GM21515 (cell line): ENCODE measurements at regions not wholly inside any gene's neighbourhood (a gene's known extent, or its start where the extent isn't known, plus 50 kb on each side); places are given as distances from the start of the nearest gene placed in this dataset.

Source experiments
- ATAC-seq: cut with Tn5 transposase; IDR thresholded peaks from one replicate; pipeline ENCODE4 v1.9.1; 2021; ENCODE audit not compliant: unreplicated experiment

DNA sequence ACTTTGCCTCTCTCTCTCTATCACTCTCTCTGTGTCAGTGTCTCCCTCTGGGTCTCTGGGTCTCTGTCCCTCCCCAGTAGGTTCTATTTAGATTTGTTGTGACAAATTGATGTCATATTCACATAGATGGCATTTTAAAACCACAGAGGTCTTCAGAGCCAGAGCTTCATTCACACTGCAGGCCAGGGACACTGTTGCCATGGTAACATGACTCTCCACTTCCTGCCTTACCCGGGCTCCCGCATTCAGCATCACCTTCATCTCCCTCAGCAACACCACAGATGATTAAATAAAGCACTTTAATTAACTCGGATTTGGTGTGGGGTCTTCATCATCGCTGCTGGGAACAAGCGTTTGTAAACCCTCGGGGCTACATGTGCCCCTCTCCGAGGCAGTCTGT, 132.6 kb downstream of the ETS2 start:
- ATAC-seq, result no peak

DNA sequence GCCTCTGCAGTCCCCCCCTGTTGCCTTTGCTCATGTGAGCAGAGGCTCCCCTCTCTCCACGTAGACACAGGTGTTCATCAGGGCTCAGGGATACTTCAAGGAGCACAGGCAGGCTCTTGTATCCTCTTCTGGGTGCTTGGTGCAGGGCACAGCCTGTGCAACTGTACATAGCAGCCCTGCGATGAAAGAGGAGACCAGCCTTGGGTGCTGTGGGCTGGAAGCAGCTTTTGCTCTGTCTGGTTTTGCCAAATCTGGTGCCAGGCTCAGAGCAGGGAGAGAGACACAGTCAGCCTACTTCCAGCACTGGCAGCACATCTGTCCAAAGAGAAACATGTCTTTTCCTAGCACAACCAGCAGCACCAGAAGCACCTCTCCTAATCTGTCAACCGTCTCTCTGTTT, 132.1 kb downstream of the ETS2 start:
- ATAC-seq, result no peak

DNA sequence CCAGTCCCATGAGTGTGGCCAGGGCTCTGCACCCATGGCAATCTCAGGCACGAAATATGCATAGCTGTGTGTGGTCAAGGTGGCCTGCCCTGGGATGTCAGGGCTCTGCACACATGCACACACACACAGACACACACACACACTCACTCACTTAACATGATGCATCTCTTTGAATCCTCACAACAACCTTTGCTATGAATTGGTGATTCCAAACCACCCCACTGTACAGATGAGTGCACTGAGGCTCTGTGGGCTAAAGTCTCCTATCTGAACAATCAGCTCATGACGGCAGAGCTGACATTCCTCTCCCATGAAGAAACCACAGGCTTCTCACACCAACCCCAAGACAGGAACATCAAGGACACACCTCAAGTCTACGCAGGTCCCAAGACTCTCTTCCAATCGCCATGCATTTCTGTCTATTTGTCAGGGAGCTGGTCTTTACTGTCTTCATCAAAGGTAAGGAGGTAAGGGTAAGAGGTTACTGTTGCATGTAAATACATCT, 131.6 kb downstream of the ETS2 start:
- ATAC-seq, result no peak

DNA sequence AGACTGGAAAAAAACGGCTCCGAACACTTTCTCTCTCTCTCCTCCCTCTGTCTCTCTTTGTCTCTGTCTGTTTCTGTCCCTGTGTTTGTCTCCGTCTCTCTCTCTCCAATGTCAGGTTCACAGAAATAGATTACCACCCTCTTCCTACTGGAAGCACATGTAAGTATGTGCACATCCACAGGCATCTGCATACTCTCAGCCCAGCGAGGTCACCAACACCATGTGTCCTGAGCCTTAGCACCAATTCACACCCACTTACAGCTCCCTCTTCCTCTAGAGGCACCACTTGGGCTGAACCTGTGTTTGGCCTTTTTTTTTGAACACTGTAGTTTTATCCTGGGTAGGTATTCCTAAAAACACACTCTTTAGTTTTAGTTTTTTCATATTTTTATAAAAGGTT, 130.5 kb downstream of the ETS2 start:
- ATAC-seq, result no peak

DNA sequence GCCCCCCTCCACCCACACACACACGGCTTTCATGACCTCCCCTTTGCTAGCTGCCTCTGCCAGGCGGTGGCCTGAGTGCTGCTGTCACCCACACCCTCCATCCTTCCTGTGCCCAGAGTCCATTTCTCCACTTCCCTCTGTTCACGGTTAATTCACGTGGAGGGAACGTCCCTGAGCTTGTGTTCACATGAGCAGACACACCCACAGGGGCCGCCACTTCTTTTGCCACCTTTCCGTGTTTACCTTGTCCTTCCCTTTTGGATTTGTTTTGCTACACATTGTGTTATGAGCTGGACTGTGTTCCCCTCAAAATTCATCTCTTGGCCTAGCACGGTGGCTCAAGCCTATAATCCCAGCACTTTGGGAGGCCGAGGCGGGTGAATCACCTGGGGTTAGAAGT, 128.0 kb downstream of the ETS2 start:
- ATAC-seq, result no peak

DNA sequence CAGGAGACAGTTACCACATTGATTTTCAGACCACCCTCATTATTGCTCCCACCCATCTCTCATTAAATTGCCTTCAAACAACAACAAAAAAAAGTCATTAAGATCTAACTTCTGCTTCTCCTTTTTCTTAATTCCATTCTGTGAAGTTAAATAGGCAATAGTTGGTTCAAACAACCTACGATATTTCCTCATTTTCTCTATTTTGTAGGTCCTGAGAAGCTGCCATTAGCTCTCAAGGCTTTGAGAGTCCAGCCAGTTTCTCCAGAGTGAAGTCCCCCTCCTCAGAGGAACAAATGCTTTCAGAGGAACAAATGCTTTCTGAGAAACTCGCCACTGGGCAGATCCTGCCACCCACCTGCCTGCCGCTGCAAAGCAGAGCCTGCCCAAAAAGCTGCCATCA, 125.6 kb downstream of the ETS2 start:
- no peak for ATAC-seq

DNA sequence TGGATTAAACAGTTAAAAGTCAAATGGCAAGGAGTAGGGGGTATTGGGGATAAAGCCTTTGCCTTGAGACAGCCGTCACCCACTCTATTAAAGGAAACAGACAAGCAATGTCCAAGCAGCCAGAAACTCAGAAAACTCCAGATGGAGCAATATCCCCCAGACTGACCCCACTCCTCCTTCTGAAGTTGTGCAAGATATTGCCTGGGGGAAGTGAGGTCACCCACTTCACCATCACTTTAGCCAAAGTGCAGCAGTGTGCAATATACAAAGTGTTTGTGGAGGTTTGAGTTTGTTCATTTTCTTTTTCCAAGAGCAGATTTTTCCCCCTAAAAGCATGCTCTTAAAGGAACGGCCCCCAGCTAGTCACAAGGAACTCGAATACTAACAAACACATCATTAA, 125.1 kb downstream of the ETS2 start:
- ATAC-seq, result no peak

DNA sequence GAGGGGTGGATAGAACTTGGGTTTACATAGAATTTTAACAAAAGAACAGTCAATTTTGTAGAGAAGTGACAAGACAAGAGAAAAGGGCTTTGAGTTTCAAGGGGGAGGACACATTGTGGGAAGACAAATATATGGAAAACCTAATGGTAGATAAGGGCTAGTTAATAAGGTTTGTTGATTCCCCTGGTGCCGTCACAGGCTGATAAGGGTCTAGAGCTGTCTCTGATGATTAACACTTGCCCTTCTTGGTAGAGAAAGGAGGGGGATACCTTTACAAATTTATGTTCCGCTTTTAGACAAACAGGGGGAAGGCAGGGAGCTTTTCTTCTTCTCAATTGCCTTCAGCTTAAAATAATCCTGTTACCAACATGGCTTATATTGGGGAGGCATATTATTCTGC, 124.3 kb downstream of the ETS2 start:
- ATAC-seq, result no peak

DNA sequence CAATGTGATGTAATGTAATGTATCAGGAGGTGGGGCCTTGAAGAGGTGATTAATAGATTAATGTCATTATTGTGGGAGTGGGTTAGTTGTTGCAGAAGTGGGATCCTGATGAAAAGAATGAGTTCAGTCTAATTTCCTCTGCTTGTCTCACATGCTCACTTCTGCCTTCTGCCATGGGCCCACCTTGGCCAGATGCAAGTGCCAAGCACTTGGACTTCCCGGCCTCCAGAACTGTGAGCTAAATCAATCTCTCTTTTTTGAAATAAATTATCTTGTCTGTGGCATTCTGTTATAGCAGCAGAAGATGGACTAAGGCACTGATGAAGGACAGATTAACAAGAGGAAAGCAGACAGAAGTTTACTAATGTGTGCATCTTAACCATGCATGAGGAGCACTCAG, 123.9 kb downstream of the ETS2 start:
- no peak for ATAC-seq

DNA sequence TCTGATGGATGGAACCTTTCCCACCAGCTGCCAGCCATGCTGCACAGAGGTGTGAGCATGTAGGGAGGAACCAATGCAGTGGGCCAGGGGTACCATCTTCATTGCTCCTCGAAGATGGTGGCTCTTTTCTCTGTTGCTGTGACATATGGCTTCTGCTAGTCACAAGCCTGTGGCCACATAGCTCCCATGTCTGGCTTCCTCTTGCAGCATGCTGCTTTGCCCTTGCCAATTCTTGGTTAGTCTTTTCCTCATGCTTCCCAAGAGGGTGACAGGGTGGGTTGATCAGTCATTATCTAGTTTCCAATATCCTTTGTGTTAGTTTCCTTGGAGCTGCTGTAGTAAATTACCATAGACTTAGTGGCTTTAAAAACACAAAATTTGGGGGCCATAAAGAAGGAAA, 123.4 kb downstream of the ETS2 start:
- ATAC-seq, result no peak

DNA sequence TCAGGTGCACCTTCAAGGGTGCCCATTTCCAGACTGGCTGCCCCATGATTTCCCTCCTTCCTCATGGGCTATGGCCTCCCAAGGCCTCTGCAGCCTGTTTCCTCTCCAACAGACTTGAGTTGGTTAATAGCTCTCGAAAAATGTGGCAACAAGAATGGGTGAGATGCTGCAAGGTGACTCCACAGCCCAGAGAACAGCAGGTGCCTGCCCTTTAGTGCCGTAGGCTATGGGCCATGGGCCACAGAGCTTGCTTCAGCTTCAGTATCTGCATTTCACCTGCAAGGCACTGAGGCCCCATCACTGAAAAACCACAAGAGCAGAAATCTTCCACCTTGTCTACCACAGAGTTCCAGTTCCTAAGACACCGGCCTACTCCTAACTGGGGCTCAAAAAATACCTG, 122.0 kb downstream of the ETS2 start:
- ATAC-seq, result no peak

DNA sequence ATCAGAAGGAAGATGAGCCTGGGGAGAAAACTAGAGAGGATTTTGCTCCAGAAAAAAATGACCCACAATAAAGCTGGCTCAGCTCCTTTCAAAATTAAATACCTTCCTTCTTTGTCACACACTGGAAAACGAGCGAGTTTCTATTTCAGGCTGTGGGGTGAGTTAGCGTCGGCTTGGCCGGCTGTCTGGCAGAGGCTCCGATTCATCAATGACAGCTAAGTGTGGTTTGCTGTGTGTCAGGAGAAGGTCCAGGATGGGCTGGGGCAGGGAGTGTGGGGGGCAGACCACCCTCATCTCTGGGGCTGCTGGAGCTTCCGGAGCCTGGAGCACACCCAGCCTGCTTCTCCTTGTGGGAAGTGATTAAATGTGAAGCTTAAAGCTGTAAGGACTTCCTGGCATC, 120.2 kb downstream of the ETS2 start:
- no peak for ATAC-seq

DNA sequence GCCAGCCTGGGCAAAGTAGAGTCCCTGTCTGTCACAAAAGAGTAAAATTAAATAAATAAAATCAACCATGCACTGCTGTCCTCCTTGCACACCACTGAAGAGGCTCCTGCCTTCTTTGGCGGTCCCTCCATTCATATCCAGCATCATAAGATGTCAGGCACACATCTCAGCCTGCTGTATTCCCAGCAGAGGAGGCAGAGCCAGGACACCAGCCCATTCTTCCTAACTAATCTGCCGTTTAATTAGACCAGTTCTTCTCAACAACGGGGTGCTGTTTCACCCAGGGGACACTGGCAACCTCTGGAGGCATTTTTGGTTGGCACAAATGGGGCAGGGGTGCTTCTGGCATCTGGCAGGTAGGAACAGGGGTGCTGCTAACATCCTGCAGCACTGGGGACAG, 119.7 kb downstream of the ETS2 start:
- no peak for ATAC-seq

DNA sequence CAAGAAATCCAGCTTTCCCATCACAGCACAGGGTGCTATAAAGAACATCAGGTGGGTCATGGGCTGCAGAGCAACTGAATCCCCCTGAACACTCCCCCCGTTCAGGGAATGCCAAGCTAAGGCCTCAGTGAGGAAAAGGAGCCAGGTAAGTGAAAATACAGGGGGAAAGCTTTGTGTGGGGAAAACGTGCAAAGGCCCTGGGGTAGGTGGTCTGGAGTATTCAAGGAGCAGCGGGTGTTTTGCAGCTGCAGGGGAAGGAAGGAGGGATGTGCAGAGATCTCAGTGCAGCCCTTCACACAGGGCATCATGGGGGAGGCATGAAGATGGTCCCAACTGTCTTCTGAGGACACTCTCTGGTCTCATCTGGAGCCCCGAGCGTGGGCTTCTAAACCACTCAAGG, 119.2 kb downstream of the ETS2 start:
- no peak for ATAC-seq

DNA sequence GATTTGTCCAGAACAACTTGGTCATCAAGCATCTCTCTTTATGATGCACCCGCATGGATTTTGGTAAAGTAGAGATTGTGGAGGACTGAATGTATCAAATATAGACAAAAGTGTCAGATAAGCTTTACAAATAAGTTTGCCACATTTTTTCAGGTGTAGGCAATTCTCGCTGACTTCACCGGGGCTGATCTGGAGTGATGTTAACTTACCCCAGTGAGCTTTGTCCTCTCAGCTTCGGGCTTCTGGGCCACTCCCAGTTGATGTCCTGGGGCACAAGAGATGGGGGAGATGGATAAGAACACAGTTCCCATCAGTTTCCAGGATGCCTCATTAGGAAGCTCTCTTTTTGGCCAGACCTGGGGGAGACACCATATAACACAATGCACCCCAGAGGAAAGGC, 117.7 kb downstream of the ETS2 start:
- ATAC-seq, result no peak

DNA sequence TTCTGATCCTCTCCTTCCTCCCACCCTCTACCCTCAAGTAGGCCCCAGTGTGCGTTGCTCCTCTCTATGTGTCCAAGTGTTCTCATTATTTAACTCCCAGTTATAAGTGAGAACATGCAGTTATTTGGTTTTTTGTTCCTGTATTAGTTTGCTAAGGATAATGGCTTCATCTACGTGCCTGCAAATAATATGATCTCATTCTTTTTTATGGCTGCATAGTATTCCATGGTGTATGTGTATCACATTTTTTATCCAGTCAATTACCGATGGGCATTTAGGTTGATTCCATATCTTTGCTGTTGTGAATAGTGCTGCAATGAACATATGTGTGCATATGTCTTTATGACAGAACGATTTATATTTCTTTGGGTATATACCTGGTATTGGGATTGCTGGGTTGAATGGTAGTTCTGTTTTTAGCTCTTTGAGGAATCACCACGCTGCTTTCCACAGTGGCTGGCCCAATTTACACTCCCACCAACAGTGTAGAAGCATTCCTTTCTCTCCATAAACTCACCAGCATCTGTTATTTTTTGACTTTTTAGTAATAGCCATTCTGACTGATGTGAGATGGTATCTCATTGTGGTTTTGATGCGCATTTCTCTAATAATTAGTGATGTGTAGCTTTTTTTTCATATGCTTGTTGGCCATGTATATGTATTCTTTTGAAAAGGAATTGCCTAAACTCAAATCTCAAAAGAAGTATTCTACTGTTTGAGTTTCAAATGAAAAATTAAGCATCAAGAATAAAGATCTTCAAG, 116.9 kb downstream of the ETS2 start:
- no peak for ATAC-seq

DNA sequence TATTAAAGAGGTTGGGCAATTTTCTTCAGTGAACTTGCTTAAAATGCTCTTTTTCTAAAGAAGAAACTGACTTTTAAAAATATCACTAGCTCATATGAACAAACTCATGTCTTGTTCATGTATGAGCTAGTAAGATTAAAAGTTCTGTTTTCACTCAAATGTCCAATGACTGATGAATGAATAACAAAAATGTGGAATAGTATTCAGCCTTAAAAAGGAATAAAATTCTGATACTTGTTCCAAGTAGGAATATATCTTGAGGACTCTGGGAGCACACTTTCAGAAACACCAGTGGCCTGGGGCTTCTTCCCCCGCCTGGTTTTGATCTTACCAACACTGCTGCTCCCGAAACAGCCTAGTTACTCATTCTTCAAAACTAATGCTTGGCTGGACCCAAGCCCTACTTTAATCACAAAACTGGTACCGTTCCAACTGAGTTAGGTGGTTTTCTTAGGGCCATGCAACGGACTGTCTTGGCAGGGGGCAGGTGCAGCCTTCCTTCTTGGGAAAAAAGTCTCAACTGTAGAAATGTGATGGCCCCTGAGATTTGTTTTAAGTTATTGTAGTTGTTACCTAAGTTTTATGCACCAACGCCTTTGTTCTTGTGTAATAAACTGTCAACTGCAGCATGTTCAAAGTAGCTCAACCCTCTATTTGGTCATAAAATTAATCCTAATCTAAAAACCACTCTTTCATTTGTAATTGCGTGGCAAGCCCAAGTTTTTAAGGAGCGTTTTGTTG, 116.0 kb downstream of the ETS2 start:
- no peak for ATAC-seq

DNA sequence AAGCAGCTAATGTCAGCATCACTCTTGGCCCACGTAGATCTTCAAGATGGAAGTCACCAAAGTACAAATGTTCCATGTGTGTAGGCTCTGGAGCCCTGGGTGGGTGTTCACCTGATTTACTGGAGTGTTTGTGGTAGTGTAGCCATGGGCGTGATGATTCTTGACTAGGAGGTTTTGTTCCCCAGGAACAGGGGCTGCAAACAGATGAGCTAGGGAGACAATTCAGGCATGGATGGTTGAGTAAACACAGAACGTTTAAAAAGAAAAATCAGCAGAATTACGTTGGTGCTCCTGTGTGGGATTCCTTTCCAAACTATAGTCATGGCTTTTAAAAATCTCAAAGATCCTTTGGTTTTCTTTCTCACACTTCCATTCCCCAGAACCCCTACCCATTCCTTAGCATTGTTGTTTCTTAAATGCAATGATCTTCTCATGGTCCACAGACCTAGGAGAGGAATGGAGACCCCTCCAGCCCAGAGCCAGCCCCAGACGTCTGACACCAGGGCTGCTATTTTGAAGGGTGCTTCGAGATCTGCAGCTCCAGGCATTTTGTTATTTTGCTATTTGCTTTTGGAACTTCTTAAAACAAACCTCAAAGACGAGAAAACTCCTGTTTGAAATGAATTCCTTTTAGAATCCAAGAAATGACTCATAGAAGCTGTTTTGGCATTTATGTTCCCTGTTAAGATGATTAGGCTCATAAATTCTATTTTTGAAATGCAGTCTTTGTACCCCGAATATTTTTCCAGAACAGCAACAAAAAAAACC, 115.1 kb downstream of the ETS2 start:
- no peak for ATAC-seq

DNA sequence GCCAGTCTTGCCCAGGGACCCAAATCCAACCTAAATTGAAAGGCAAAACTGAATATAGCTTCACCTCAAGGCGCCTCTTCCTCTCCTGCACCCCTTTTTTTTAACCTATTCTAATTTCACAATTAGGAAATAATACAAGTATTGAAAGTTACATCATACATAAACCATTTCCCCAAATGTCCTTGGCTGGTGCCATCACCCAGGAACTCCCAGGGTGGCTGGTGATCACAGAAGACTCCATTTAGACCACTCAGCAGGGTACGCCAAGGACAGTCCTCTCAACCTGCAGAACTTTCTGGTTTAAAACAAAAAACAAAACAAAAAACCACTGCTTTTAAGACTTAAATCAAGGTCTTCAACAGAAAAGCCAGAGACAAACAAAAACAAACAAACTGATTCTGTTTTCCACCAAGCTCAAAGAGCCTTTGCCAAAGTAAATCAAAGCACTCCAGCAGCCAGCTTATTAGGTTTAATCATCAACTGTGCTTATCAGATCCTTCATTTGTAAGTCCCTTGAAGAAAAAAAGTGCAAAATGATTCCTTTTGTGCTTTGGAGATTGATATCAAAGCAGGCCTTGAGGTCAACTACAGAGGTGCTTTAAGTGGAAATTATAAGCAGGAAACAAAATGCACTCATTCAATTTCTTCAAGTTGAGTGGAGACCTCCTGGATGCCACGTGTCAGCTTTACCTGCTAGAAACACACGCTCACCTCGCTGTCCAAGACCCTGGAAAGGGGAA, 113.0 kb downstream of the ETS2 start:
- ATAC-seq, result no peak

DNA sequence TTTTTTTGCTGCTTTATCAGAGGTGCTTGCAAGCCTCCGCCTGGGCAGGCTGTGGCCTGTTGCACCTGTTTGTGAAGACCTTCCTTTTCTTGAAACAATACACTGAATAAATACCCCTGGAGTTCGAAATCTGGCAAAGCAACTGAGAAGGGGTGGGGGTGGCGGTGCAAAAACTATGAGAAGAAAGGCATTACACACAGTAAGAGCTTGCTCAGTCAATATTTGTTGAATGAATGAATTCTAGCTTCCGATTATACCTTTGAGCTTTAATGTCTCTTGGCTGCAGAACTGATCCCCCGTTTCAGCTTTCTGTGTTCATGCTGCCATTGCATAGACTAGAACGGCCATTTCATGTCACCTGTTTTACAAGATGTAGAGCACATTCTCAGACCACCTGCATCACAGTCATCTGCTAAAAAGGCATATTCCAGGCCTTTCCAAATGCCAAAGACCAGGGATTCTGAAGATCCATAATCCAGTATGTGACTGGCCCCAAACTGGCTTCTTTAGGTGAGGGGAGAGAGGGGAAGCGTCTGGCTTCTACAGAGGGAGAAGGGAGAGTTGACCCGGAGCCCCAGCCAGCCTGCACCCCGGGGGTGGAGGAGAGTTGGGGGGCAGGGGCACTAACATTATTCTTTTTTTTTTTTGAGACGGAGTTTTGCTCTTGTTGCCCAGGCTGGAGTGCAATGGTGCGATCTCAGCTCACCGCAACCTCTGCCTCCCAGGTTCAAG, 111.5 kb downstream of the ETS2 start:
- ATAC-seq, result no peak
